ENCODE measurements at regions not wholly inside any gene's neighbourhood (a gene's known extent, or its start where the extent isn't known, plus 50 kb on each side); places are given as distances from the start of the nearest gene placed in this dataset.

DNA sequence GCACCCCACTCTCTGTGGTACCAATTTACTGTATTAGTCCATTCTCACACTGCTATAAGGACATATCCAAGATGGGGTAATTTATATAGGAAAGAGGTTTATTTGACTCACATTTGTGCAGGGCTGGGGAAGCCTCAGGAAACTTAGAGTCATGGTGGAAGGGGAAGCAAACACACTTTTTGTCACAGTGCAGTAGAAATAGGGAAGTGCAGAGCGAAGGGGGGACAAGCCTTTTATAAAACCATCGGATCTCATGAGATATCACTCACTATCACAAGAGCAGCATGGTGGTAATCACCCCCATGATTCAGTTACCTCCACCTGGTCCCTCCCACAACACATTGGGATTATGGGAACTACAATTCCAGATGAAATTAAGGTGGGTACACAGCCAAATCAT is 766.9 kb upstream of the PCDH10 start:
- TF ChIP-seq EZH2phosphoT487 (IDR thresholded peaks at IDR 0.05; ENCODE audit: borderline replicate concordance) = no peak
- TF ChIP-seq POLR2AphosphoS5 (IDR thresholded peaks at IDR 0.05; ENCODE audit: low read depth, low read length) = no peak
- no peak for TF ChIP-seq ZFX (IDR thresholded peaks at IDR 0.05)
- TF ChIP-seq, protein P1, sequence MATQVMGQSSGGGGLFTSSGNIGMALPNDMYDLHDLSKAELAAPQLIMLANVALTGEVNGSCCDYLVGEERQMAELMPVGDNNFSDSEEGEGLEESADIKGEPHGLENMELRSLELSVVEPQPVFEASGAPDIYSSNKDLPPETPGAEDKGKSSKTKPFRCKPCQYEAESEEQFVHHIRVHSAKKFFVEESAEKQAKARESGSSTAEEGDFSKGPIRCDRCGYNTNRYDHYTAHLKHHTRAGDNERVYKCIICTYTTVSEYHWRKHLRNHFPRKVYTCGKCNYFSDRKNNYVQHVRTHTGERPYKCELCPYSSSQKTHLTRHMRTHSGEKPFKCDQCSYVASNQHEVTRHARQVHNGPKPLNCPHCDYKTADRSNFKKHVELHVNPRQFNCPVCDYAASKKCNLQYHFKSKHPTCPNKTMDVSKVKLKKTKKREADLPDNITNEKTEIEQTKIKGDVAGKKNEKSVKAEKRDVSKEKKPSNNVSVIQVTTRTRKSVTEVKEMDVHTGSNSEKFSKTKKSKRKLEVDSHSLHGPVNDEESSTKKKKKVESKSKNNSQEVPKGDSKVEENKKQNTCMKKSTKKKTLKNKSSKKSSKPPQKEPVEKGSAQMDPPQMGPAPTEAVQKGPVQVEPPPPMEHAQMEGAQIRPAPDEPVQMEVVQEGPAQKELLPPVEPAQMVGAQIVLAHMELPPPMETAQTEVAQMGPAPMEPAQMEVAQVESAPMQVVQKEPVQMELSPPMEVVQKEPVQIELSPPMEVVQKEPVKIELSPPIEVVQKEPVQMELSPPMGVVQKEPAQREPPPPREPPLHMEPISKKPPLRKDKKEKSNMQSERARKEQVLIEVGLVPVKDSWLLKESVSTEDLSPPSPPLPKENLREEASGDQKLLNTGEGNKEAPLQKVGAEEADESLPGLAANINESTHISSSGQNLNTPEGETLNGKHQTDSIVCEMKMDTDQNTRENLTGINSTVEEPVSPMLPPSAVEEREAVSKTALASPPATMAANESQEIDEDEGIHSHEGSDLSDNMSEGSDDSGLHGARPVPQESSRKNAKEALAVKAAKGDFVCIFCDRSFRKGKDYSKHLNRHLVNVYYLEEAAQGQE (IDR thresholded peaks at IDR 0.05; ENCODE audit: low read depth) = no peak
- Histone ChIP-seq H3K9me3 (ENCODE audit: control insufficient read depth in 1 of 2, insufficient read depth in 1 of 2, low read depth in 1 of 2, low read length in 2 of 2) (no peaks in the 10 kb centered on the region), H4K20me1 (ENCODE audit: insufficient read depth) (no peaks in the 10 kb centered on the region), H2AFZ (ENCODE audit: low read depth, low read length, poor library complexity, severe bottlenecking) (no peak overlapping the region), H3K4me3 (replicated peaks in 1 of 2; ENCODE audit: low read depth in 1 of 2, low read length in 2 of 2) (no peak overlapping the region), H3K36me3 (ENCODE audit: control insufficient read depth in 1 of 2, insufficient read depth in 2 of 2, low read length in 2 of 2) (no peaks in the 10 kb centered on the region), H3K27ac (ENCODE audit: low read depth, low read length) (no peak overlapping the region), H3K4me1 (ENCODE audit: control insufficient read depth in 1 of 2, insufficient read depth in 2 of 2, low read length in 2 of 2) (no peaks in the 10 kb centered on the region), H3K9ac (ENCODE audit: low read length) (no peak overlapping the region), H3K27me3 (ENCODE audit: insufficient read depth, low read length) (no peaks in the 10 kb centered on the region), H3K79me2 (ENCODE audit: insufficient read depth, low read length) (no peaks in the 10 kb centered on the region), H3K9me2 (ENCODE audit: insufficient read depth) (no peaks in the 10 kb centered on the region; the same call in 1 of the 2 replicates), H3K4me2 (ENCODE audit: low read length) (no peak overlapping the region)
- no peak for DNase-seq (ENCODE audit: low read depth, low spot score)
- intact Hi-C loops (cut with micrococcal nuclease) = no loop called here
- ChIA-PET POLR2A (no interaction called here), CTCF (no interaction called here), RAD21 (ENCODE audit: low non-redundant PET in 1 of 2, low total read pairs in 2 of 2, uncharacterized antibody in 2 of 2, unreplicated experiment in 2 of 2) (no interaction called here)
- no TSS peak for BruUV-seq (replicated peaks)
- ATAC-seq = no peak

DNA sequence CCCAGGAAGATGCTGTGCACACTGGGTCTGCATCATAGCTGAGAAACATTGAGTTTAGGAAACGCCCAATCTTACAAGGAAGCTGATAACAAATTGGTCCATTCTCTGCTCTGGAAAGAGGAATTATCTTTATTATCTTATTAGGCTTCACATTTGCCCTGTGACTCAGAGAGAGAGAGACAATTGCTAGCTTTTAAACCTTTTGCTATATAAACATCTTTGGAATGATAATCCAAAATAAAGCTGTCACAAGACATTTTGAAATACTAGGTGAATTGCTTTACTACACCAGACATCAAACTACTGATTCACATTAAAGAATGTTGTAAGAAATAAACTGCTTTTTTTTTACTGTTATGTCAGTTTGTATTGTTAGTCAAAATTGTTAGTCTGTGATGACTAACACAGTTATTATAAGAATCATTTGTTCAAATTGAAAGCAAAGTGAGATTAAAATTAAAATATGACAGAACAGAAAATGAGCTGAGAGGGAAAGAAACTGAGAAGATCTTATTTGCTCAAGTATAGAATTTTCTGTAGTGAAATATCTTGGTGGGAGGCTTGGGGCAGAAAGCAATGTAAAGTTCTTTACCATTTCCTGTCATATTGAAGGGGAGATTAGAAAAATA is 765.4 kb upstream of the PCDH10 start:
- H3K27me3 ChIP-seq (ENCODE audit: insufficient read depth, low read length) = no peaks in the 10 kb centered on the region
- H3K4me1 ChIP-seq (ENCODE audit: control insufficient read depth in 1 of 2, insufficient read depth in 2 of 2, low read length in 2 of 2) = no peaks in the 10 kb centered on the region
- no TSS peak for BruUV-seq (replicated peaks)
- H3K27ac ChIP-seq (ENCODE audit: low read depth, low read length) = no peak overlapping the region
- no peaks in the 10 kb centered on the region for H3K9me2 ChIP-seq (ENCODE audit: insufficient read depth)
- no peaks in the 10 kb centered on the region for H3K79me2 ChIP-seq (ENCODE audit: insufficient read depth, low read length)
- DNase-seq (ENCODE audit: low read depth, low spot score) (no peak), ATAC-seq (no peak)
- no peak overlapping the region for H3K9ac ChIP-seq (ENCODE audit: low read length)
- no peaks in the 10 kb centered on the region for H4K20me1 ChIP-seq (ENCODE audit: insufficient read depth)
- CTCF ChIA-PET = no interaction called here
- H2AFZ ChIP-seq (ENCODE audit: low read depth, low read length, poor library complexity, severe bottlenecking) = no peak overlapping the region
- H3K4me3 ChIP-seq (replicated peaks in 1 of 2; ENCODE audit: low read depth in 1 of 2, low read length in 2 of 2) = no peak overlapping the region
- no peaks in the 10 kb centered on the region for H3K36me3 ChIP-seq (ENCODE audit: control insufficient read depth in 1 of 2, insufficient read depth in 2 of 2, low read length in 2 of 2)
- no peaks in the 10 kb centered on the region for H3K9me3 ChIP-seq (ENCODE audit: control insufficient read depth in 1 of 2, insufficient read depth in 1 of 2, low read depth in 1 of 2, low read length in 2 of 2)
- intact Hi-C loops (cut with micrococcal nuclease) = no loop called here
- H3K4me2 ChIP-seq (ENCODE audit: low read length) = no peak overlapping the region
- RAD21 ChIA-PET (ENCODE audit: low non-redundant PET in 1 of 2, low total read pairs in 2 of 2, uncharacterized antibody in 2 of 2, unreplicated experiment in 2 of 2) = no interaction called here
- POLR2A ChIA-PET = no interaction called here
- TF ChIP-seq, protein P2, sequence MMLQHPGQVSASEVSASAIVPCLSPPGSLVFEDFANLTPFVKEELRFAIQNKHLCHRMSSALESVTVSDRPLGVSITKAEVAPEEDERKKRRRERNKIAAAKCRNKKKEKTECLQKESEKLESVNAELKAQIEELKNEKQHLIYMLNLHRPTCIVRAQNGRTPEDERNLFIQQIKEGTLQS (IDR thresholded peaks at IDR 0.05) = no peak
- TF ChIP-seq ZFX (IDR thresholded peaks at IDR 0.05) = no peak
- no peak for TF ChIP-seq POLR2A (IDR thresholded peaks at IDR 0.05; ENCODE audit: borderline replicate concordance, extremely low read depth, insufficient read depth, insufficient read length)
- TF ChIP-seq, protein P3, sequence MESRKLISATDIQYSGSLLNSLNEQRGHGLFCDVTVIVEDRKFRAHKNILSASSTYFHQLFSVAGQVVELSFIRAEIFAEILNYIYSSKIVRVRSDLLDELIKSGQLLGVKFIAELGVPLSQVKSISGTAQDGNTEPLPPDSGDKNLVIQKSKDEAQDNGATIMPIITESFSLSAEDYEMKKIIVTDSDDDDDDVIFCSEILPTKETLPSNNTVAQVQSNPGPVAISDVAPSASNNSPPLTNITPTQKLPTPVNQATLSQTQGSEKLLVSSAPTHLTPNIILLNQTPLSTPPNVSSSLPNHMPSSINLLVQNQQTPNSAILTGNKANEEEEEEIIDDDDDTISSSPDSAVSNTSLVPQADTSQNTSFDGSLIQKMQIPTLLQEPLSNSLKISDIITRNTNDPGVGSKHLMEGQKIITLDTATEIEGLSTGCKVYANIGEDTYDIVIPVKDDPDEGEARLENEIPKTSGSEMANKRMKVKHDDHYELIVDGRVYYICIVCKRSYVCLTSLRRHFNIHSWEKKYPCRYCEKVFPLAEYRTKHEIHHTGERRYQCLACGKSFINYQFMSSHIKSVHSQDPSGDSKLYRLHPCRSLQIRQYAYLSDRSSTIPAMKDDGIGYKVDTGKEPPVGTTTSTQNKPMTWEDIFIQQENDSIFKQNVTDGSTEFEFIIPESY (IDR thresholded peaks at IDR 0.05; ENCODE audit: extremely low read depth, insufficient replicate concordance, low read length) = no peak
- no peak for TF ChIP-seq ELF1 (IDR thresholded peaks at IDR 0.05; ENCODE audit: borderline replicate concordance, low read depth)
- no peak for TF ChIP-seq SRF (IDR thresholded peaks at IDR 0.05; ENCODE audit: low read depth)
- no peak for TF ChIP-seq CBX3 (IDR thresholded peaks at IDR 0.05; ENCODE audit: low read depth)
- no peak for TF ChIP-seq CEBPB (IDR thresholded peaks at IDR 0.05; ENCODE audit: low read depth)
- TF ChIP-seq ZNF274 (IDR thresholded peaks at IDR 0.05; ENCODE audit: low read depth, low read length) = no peak
